ENCODE measurements at regions not wholly inside any gene's neighbourhood (a gene's known extent, or its start where the extent isn't known, plus 50 kb on each side); places are given as distances from the start of the nearest gene placed in this dataset.
"Not testable (repeated sequence)": the region's sequence is repeated elsewhere in the genome, so short reads cannot be mapped to it uniquely, and the experiment has no call there.

GRCh38 chr13:42485272-42485671 lies 88.7 kb upstream of the TNFSF11 start:
- DNase-seq = no peak

- DNase-seq = no peak
These were observed 87.2 kb upstream of the TNFSF11 start for GRCh38 chr13:42486711-42487198.

GRCh38 chr13:42487221-42487620 lies 86.7 kb upstream of the TNFSF11 start:
- DNase-seq = no peak

- no peak for DNase-seq
These were observed 83.3 kb upstream of the TNFSF11 start for GRCh38 chr13:42490676-42491075.

GRCh38 chr13:42492372-42492920 lies 81.5 kb upstream of the TNFSF11 start:
- no peak for DNase-seq

- DNase-seq = no peak
These were observed 79.8 kb upstream of the TNFSF11 start for GRCh38 chr13:42494157-42494556.

- DNase-seq = no peak
These were observed 78.7 kb upstream of the TNFSF11 start for GRCh38 chr13:42495255-42495654.

- no peak for DNase-seq
These were observed 78.2 kb upstream of the TNFSF11 start for GRCh38 chr13:42495751-42496150.

GRCh38 chr13:42496926-42497554 lies 76.9 kb upstream of the TNFSF11 start:
- not testable (repeated sequence) for DNase-seq

GRCh38 chr13:42497798-42498197 lies 76.2 kb upstream of the TNFSF11 start:
- no peak for DNase-seq

GRCh38 chr13:42498521-42498920 lies 75.4 kb upstream of the TNFSF11 start:
- DNase-seq = no peak
